ENCODE measurements at regions not wholly inside any gene's neighbourhood (a gene's known extent, or its start where the extent isn't known, plus 50 kb on each side); places are given as distances from the start of the nearest gene placed in this dataset.

- Mint-ChIP-seq H3K4me1 (ENCODE audit: low read depth) (peaks cover 39% of the 10 kb centered on the region), H3K27me3 (ENCODE audit: low read depth) (no peaks in the 10 kb centered on the region), H3K27ac (ENCODE audit: unreplicated experiment) (no peak overlapping the region), H3K9me3 (ENCODE audit: low read depth) (no peaks in the 10 kb centered on the region), H3K4me3 (ENCODE audit: unreplicated experiment) (peak overlapping the region; percentile 37), H3K36me3 (ENCODE audit: low read depth) (no peaks in the 10 kb centered on the region)
- no peak for TF ChIP-seq CTCF (IDR thresholded peaks at IDR 0.05)
- DNase-seq (ENCODE audit: low spot score), result peak; percentile 75
Observed at GRCh38 chrX:40167850-40168479, 70.2 kb upstream of the BCOR start.

- peak; percentile 44 for DNase-seq (ENCODE audit: low spot score)
- peaks cover 39% of the 10 kb centered on the region for H3K4me1 Mint-ChIP-seq (ENCODE audit: low read depth)
- no peak for TF ChIP-seq CTCF (IDR thresholded peaks at IDR 0.05)
- H3K36me3 Mint-ChIP-seq (ENCODE audit: low read depth), result no peaks in the 10 kb centered on the region
- no peaks in the 10 kb centered on the region for H3K9me3 Mint-ChIP-seq (ENCODE audit: low read depth)
- no peaks in the 10 kb centered on the region for H3K27me3 Mint-ChIP-seq (ENCODE audit: low read depth)
- H3K4me3 Mint-ChIP-seq (ENCODE audit: unreplicated experiment), result peak overlapping the region; percentile 37
- no peak overlapping the region for H3K27ac Mint-ChIP-seq (ENCODE audit: unreplicated experiment)
Observed at GRCh38 chrX:40167233-40167849, 69.6 kb upstream of the BCOR start.

- Mint-ChIP-seq H3K4me1 (ENCODE audit: low read depth) (peaks cover 38% of the 10 kb centered on the region), H3K36me3 (ENCODE audit: low read depth) (no peaks in the 10 kb centered on the region), H3K4me3 (ENCODE audit: unreplicated experiment) (peak overlapping the region; percentile 37), H3K9me3 (ENCODE audit: low read depth) (no peaks in the 10 kb centered on the region), H3K27me3 (ENCODE audit: low read depth) (no peaks in the 10 kb centered on the region), H3K27ac (ENCODE audit: unreplicated experiment) (no peak overlapping the region)
- peak; percentile 38 for DNase-seq (ENCODE audit: low spot score)
- no peak for TF ChIP-seq CTCF (IDR thresholded peaks at IDR 0.05)
Observed at GRCh38 chrX:40166582-40166981, 68.8 kb upstream of the BCOR start.

GRCh38 chrX:40165861-40166260 lies 68.1 kb upstream of the BCOR start:
- Mint-ChIP-seq H3K27me3 (ENCODE audit: low read depth) (no peaks in the 10 kb centered on the region), H3K9me3 (ENCODE audit: low read depth) (no peaks in the 10 kb centered on the region), H3K4me1 (ENCODE audit: low read depth) (peaks cover 31% of the 10 kb centered on the region), H3K27ac (ENCODE audit: unreplicated experiment) (no peak overlapping the region), H3K36me3 (ENCODE audit: low read depth) (no peaks in the 10 kb centered on the region), H3K4me3 (ENCODE audit: unreplicated experiment) (no peak overlapping the region)
- DNase-seq (ENCODE audit: low spot score), result no peak
- no peak for TF ChIP-seq CTCF (IDR thresholded peaks at IDR 0.05)

GRCh38 chrX:40165206-40165605 lies 67.4 kb upstream of the BCOR start:
- Mint-ChIP-seq H3K4me3 (ENCODE audit: unreplicated experiment) (no peak overlapping the region), H3K4me1 (ENCODE audit: low read depth) (peaks cover 26% of the 10 kb centered on the region), H3K36me3 (ENCODE audit: low read depth) (no peaks in the 10 kb centered on the region), H3K27me3 (ENCODE audit: low read depth) (no peaks in the 10 kb centered on the region), H3K9me3 (ENCODE audit: low read depth) (no peaks in the 10 kb centered on the region), H3K27ac (ENCODE audit: unreplicated experiment) (no peak overlapping the region)
- TF ChIP-seq CTCF (IDR thresholded peaks at IDR 0.05), result no peak
- DNase-seq (ENCODE audit: low spot score), result peak; percentile 56
